HepG2 (cell line): ENCODE measurements at regions not wholly inside any gene's neighbourhood (a gene's known extent, or its start where the extent isn't known, plus 50 kb on each side); places are given as distances from the start of the nearest gene placed in this dataset.

Experiments
- ATAC-seq: fragments of 200-7000 bp; cut with Tn5 transposase; 3 replicates; pipeline ENCODE4 v1.9.1; 2020; ENCODE audit warnings: mild to moderate bottlenecking, moderate library complexity
- BruUV-seq: library from RNA; stranded (reverse); fragments of 400-500 nt; replicated peaks from 2 replicates; lab custom pipeline; 2021; lab: Mats Ljungman, UMichigan
- CTCF ChIA-PET: fragments of 300-600 bp; formaldehyde crosslinking; extraction: SDS; loops from one replicate; lab custom pipeline; 2021; ENCODE audit warnings: low total read pairs, inconsistent platforms, low intra/inter-chr PET ratio; lab: Yijun Ruan, JAX
- POLR2A ChIA-PET: fragments of 350-600 bp; sonication (Branson Sonifier 250); formaldehyde crosslinking; loops from one replicate; lab custom pipeline; 2020; ENCODE audit warnings: antibody characterized with exemption, inconsistent platforms; lab: Yijun Ruan, JAX
- DNase-seq: peaks from one replicate; pipeline ENCODE4 v3.0.0-alpha.2; 2015; ENCODE audit warnings: low spot score
- FAIRE-seq: peaks from 3 replicates; lab custom pipeline; 2011; peaks lifted over from hg19 to GRCh38; lab: Jason Lieb, UNC
- H2AFZ ChIP-seq: one replicate; pipeline ENCODE4 v1.6.1; 2011; ENCODE audit warnings: low read length, inconsistent platforms
- H3K27ac ChIP-seq: fragments of 300-600 bp; 3 replicates; pipeline ENCODE4 v1.8.0; 2011; ENCODE audit warnings: mixed run types, mild to moderate bottlenecking, mixed read lengths, low read length, inconsistent platforms; ENCODE audit not compliant: insufficient read depth; ENCODE audit errors: extremely low read length
- H3K27me3 ChIP-seq, 2 experiments: fragments of 200-600 bp in 1 of 2; 2 replicates in 1 of 2; 3 replicates in 1 of 2; pipeline versions ENCODE4 v1.6.0 to v1.8.0; 2011; ENCODE audit warnings: low read length in 2 of 2, mild to moderate bottlenecking in 2 of 2, moderate library complexity in 2 of 2, inconsistent platforms in 1 of 2; ENCODE audit not compliant: insufficient read depth in 2 of 2, control insufficient read depth in 1 of 2
- H3K36me3 ChIP-seq, 2 experiments: fragments of 200-600 bp in 1 of 2; replicated peaks in 1 of 2; 2 replicates in 1 of 2; 3 replicates in 1 of 2; pipeline versions ENCODE4 v1.5.1 to v1.8.0; 2011; ENCODE audit warnings: low read length in 2 of 2, inconsistent platforms in 1 of 2; ENCODE audit not compliant: insufficient read depth in 2 of 2, control insufficient read depth in 1 of 2
- H3K4me1 ChIP-seq: 2 replicates; pipeline ENCODE4 v1.5.1; 2012; ENCODE audit warnings: low read length, inconsistent platforms; ENCODE audit not compliant: insufficient read depth
- H3K4me2 ChIP-seq: 2 replicates; pipeline ENCODE4 v1.6.0; 2011; ENCODE audit warnings: low read depth, low read length, inconsistent platforms
- H3K4me3 ChIP-seq, 3 experiments: fragments of 200-600 bp in 1 of 3; sonication (generic), shearing (Covaris generic) in 1 of 3; replicated peaks in 1 of 3; 2 replicates each; pipeline ENCODE4 v1.5.1; 2011 to 2016; ENCODE audit warnings: low read length in 3 of 3, inconsistent platforms in 2 of 3, low read depth in 2 of 3, mild to moderate bottlenecking in 2 of 3, control low read depth in 1 of 3, mixed read lengths in 1 of 3; ENCODE audit not compliant: insufficient read depth in 1 of 3
- H3K79me2 ChIP-seq: one replicate; pipeline ENCODE4 v1.6.1; 2011; ENCODE audit warnings: low read length, inconsistent platforms; ENCODE audit not compliant: insufficient read depth
- H3K9ac ChIP-seq: 2 replicates; pipeline ENCODE4 v1.6.0; 2011; ENCODE audit warnings: mild to moderate bottlenecking, low read depth, low read length, inconsistent platforms; ENCODE audit not compliant: insufficient read depth
- H3K9me3 ChIP-seq: 2 replicates; pipeline ENCODE4 v1.5.1; 2012; ENCODE audit warnings: mild to moderate bottlenecking, low read length
- H4K20me1 ChIP-seq: 2 replicates; pipeline ENCODE4 v1.6.0; 2011; ENCODE audit warnings: inconsistent platforms, mild to moderate bottlenecking, low read length, moderate library complexity; ENCODE audit not compliant: insufficient read depth
- ATAD3A ChIP-seq: sonication (generic); formaldehyde crosslinking; IDR thresholded peaks from 2 replicates; pipeline ENCODE4 v1.4.0; 2020; ENCODE audit warnings: missing genetic modification reagents
- ATF7-NPFF ChIP-seq: sonication (generic); formaldehyde crosslinking; IDR thresholded peaks from 2 replicates; pipeline ENCODE4 v1.8.1; 2023; ENCODE audit warnings: mild to moderate bottlenecking, low read depth, missing genetic modification reagents, moderate library complexity
- CSRNP2 ChIP-seq: sonication (generic); formaldehyde crosslinking; conservative IDR thresholded peaks from 2 replicates; pipeline ENCODE4 v1.8.0; 2022; ENCODE audit warnings: low read depth, missing genetic modification reagents
- ELF1 ChIP-seq: sonication (generic); formaldehyde crosslinking; IDR thresholded peaks from 2 replicates; pipeline ENCODE4 v1.4.0; 2020; ENCODE audit warnings: missing genetic modification reagents
- HOXA9 ChIP-seq: sonication (generic); formaldehyde crosslinking; IDR thresholded peaks from 2 replicates; pipeline ENCODE4 v1.8.1; 2022; ENCODE audit warnings: missing genetic modification reagents, mild to moderate bottlenecking, moderate library complexity, borderline replicate concordance
- NAIF1 ChIP-seq: sonication (generic); formaldehyde crosslinking; IDR thresholded peaks from 2 replicates; pipeline ENCODE4 v1.5.0; 2020; ENCODE audit warnings: mild to moderate bottlenecking, missing genetic modification reagents, borderline replicate concordance
- NCOA1 ChIP-seq: sonication (generic); formaldehyde crosslinking; IDR thresholded peaks from 2 replicates; pipeline ENCODE4 v1.9.0; 2021; ENCODE audit warnings: missing genetic modification reagents
- NFKBIZ ChIP-seq: IDR thresholded peaks from 2 replicates; pipeline ENCODE4 v1.6.1; 2018; ENCODE audit warnings: missing genetic modification reagents, missing compliant biosample characterization
- ONECUT2 ChIP-seq: sonication (generic); formaldehyde crosslinking; IDR thresholded peaks from 2 replicates; pipeline ENCODE4 v1.4.0; 2020; ENCODE audit warnings: missing genetic modification reagents
- PBX2 ChIP-seq: IDR thresholded peaks from 2 replicates; pipeline ENCODE4 v1.6.1; 2016; ENCODE audit warnings: control low read depth
- PHF21A ChIP-seq: sonication (generic); formaldehyde crosslinking; IDR thresholded peaks from 2 replicates; pipeline ENCODE4 v1.5.0; 2020; ENCODE audit warnings: mild to moderate bottlenecking, missing genetic modification reagents
- PRMT3 ChIP-seq: sonication (generic); formaldehyde crosslinking; IDR thresholded peaks from 2 replicates; pipeline ENCODE4 v1.8.1; 2022; ENCODE audit warnings: low read depth, mild to moderate bottlenecking, moderate library complexity, missing genetic modification reagents, borderline replicate concordance
- TAF1 ChIP-seq: sonication (generic); formaldehyde crosslinking; IDR thresholded peaks from 2 replicates; pipeline ENCODE4 v1.4.0; 2020; ENCODE audit warnings: missing genetic modification reagents
- TEF ChIP-seq: sonication (generic); formaldehyde crosslinking; IDR thresholded peaks from 2 replicates; pipeline ENCODE4 v1.5.0; 2020; ENCODE audit warnings: missing genetic modification reagents
- ZNF136 ChIP-seq: sonication (generic); formaldehyde crosslinking; IDR thresholded peaks from 2 replicates; pipeline ENCODE4 v1.8.1; 2022; ENCODE audit warnings: low read depth, mild to moderate bottlenecking, moderate library complexity, missing genetic modification reagents
- ZNF160 ChIP-seq: sonication (generic); formaldehyde crosslinking; IDR thresholded peaks from 2 replicates; pipeline ENCODE4 v1.8.0; 2022; ENCODE audit warnings: mild to moderate bottlenecking, inconsistent platforms, missing genetic modification reagents
- ZNF281 ChIP-seq: sonication (generic); formaldehyde crosslinking; IDR thresholded peaks from 2 replicates; pipeline ENCODE4 v1.4.0; 2020; ENCODE audit warnings: missing genetic modification reagents, borderline replicate concordance
- ZNF562 ChIP-seq: sonication (generic); formaldehyde crosslinking; IDR thresholded peaks from 2 replicates; pipeline ENCODE4 v1.8.0; 2022; ENCODE audit warnings: missing genetic modification reagents, borderline replicate concordance
- WGBS: methylation state at CpG from one replicate; pipeline ENCODE4 v1.1.6; 2017; ENCODE audit warnings: low lambda C conversion rate; 5-methylcytosine and 5-hydroxymethylcytosine counted together
- in situ Hi-C: cut with HindIII; loops from 2 replicates; pipeline ENCODE4 v1.10.0; 2017; ENCODE audit warnings: low pct_unique_long_range_greater_than_20kb; ENCODE audit not compliant: extremely low pct_ligation_motif_present
- intact Hi-C: fragments of 100-400 bp; cut with micrococcal nuclease; formaldehyde crosslinking; loops from one replicate; pipeline ENCODE4 v1.10.0; 2022; ENCODE audit not compliant: unreplicated experiment

GRCh38 chr19:30105727-30106126 lies 163.7 kb downstream of the URI1 start:
- Histone ChIP-seq H3K9ac (no peak overlapping the region), H3K79me2 (no peaks in the 10 kb centered on the region), H3K4me1 (peaks cover 10% of the 10 kb centered on the region; the same call in 1 of the 2 replicates), H4K20me1 (no peaks in the 10 kb centered on the region), H3K9me3 (no peaks in the 10 kb centered on the region), H3K27ac (no peak overlapping the region), H2AFZ (no peak overlapping the region), H3K36me3 (no peaks in the 10 kb centered on the region), H3K27me3 (peaks cover 6 to 9% of the 10 kb centered on the region in 2 experiments; a peak in 3 of 5 replicates), H3K4me3 (no peak overlapping the region), H3K4me2 (no peak overlapping the region)
- no peak for FAIRE-seq
- in situ Hi-C loops, result no loop called here
- ChIA-PET POLR2A (no interaction called here), CTCF (interaction anchor here (0.7 kb wide), 1 partner anchor 12 kb away, joined by 3 read pairs; no protein-coding TSS in a partner anchor)
- intact Hi-C loops, result no loop called here
- 0% methylated on average over 4 of the region's 6 CpGs for WGBS
- no peak for TF ChIP-seq PHF21A (CRISPR knock-in tag)
- no peak for TF ChIP-seq ATAD3A (CRISPR knock-in tag)
- TF ChIP-seq ATF7-NPFF (CRISPR knock-in tag), result no peak
- no peak for TF ChIP-seq NFKBIZ
- no peak for TF ChIP-seq ZNF281
- no peak for TF ChIP-seq ZNF136 (CRISPR knock-in tag)
- TF ChIP-seq HOXA9 (CRISPR knock-in tag), result no peak
- TF ChIP-seq PRMT3, result no peak
- no peak for TF ChIP-seq TAF1 (CRISPR knock-in tag)
- no peak for TF ChIP-seq PBX2 (CRISPR knock-in tag)
- no peak for TF ChIP-seq NAIF1 (CRISPR knock-in tag)
- TF ChIP-seq CSRNP2, result no peak
- TF ChIP-seq TEF, result no peak
- TF ChIP-seq NCOA1 (CRISPR knock-in tag), result no peak
- no peak for TF ChIP-seq ZNF562 (CRISPR knock-in tag)
- no peak for TF ChIP-seq ELF1 (CRISPR knock-in tag)
- TF ChIP-seq ZNF160 (CRISPR knock-in tag), result no peak
- TF ChIP-seq ONECUT2, result no peak
- ATAC-seq, result peak; percentile 80
- no TSS peak for BruUV-seq
- DNase-seq, result no peak
